ENCODE measurements at regions not wholly inside any gene's neighbourhood (a gene's known extent, or its start where the extent isn't known, plus 50 kb on each side); places are given as distances from the start of the nearest gene placed in this dataset.

DNA sequence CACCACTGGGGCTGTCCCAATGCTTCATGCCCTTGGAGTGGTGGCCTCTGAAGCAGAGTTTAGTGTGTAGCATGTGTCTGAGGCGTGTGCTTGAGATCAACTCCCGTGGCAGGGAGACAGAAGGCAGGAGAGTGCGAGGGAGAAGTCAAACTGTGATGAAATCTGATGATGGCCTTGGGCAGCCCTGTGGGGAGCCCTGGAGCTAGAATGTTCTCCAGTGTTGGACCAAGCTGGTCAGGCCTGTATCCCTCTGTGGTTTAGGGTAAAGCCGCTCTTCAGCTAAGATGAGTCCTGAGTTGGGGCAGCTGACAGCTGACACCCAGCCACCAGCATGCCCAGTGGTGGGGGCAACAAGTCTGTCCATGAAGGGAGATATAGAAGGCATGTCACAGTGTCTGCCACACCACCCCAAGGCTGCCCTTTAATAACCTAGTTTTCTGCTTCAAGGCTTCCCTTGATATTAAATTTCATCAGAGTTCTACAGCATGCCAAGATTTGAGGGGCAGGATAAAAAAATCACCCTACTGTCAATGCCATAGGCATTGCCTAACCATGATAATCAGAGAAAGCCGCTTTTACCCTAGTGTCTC lies 170.5 kb upstream of the SVIL start:
- TF ChIP-seq POLR2A (IDR thresholded peaks at IDR 0.05): no peak
- TF ChIP-seq, protein P1, sequence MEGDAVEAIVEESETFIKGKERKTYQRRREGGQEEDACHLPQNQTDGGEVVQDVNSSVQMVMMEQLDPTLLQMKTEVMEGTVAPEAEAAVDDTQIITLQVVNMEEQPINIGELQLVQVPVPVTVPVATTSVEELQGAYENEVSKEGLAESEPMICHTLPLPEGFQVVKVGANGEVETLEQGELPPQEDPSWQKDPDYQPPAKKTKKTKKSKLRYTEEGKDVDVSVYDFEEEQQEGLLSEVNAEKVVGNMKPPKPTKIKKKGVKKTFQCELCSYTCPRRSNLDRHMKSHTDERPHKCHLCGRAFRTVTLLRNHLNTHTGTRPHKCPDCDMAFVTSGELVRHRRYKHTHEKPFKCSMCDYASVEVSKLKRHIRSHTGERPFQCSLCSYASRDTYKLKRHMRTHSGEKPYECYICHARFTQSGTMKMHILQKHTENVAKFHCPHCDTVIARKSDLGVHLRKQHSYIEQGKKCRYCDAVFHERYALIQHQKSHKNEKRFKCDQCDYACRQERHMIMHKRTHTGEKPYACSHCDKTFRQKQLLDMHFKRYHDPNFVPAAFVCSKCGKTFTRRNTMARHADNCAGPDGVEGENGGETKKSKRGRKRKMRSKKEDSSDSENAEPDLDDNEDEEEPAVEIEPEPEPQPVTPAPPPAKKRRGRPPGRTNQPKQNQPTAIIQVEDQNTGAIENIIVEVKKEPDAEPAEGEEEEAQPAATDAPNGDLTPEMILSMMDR (IDR thresholded peaks at IDR 0.05): no peak
